Neural crest cell (in vitro differentiated cells): ENCODE measurements at regions not wholly inside any gene's neighbourhood (a gene's known extent, or its start where the extent isn't known, plus 50 kb on each side); places are given as distances from the start of the nearest gene placed in this dataset.

Experiments
- DNase-seq: peaks from one replicate; pipeline ENCODE4 v3.0.0; 2021; ENCODE audit warnings: low read depth, mixed read lengths, low spot score
- H3K27ac Mint-ChIP-seq: one replicate; pipeline ENCODE4 v1.8.0; 2021; ENCODE audit warnings: mild to moderate bottlenecking, mixed read lengths; ENCODE audit not compliant: unreplicated experiment
- H3K27me3 Mint-ChIP-seq: 2 replicates; pipeline ENCODE4 v1.8.0; 2021; ENCODE audit warnings: low read depth, mild to moderate bottlenecking, mixed read lengths
- H3K36me3 Mint-ChIP-seq: 2 replicates; pipeline ENCODE4 v1.8.0; 2021; ENCODE audit warnings: low read depth, mild to moderate bottlenecking, mixed read lengths
- H3K4me1 Mint-ChIP-seq: 2 replicates; pipeline ENCODE4 v1.8.0; 2021; ENCODE audit warnings: mixed read lengths
- H3K4me3 Mint-ChIP-seq: one replicate; pipeline ENCODE4 v1.8.0; 2021; ENCODE audit warnings: mild to moderate bottlenecking, mixed read lengths
- H3K9me3 Mint-ChIP-seq: 2 replicates; pipeline ENCODE4 v1.8.0; 2021; ENCODE audit warnings: mixed read lengths
- CTCF ChIP-seq: fragments of 200-600 bp; sonication (generic); conservative IDR thresholded peaks from 2 replicates; pipeline ENCODE4 v1.5.0; 2021; ENCODE audit warnings: antibody characterized with exemption, mild to moderate bottlenecking

GRCh38 chr15:29352402-29352801 is 82.8 kb upstream of the NSMCE3 start:
- no peak overlapping the region for H3K4me3 Mint-ChIP-seq
- H3K9me3 Mint-ChIP-seq, result no peaks in the 10 kb centered on the region

GRCh38 chr15:29349196-29349595 is 79.6 kb upstream of the NSMCE3 start:
- Mint-ChIP-seq H3K36me3 (no peaks in the 10 kb centered on the region), H3K27ac (no peak overlapping the region), H3K4me1 (peaks cover 7% of the 10 kb centered on the region), H3K4me3 (no peak overlapping the region), H3K9me3 (no peaks in the 10 kb centered on the region), H3K27me3 (peaks cover 2% of the 10 kb centered on the region)
- no peak for TF ChIP-seq CTCF
- no peak for DNase-seq

More at GRCh38 chr15:29352402-29352801, 82.8 kb upstream of the NSMCE3 start:
- H3K4me1 Mint-ChIP-seq, result no peaks in the 10 kb centered on the region
- DNase-seq, result no peak
- H3K27ac Mint-ChIP-seq, result no peak overlapping the region
- H3K36me3 Mint-ChIP-seq, result no peaks in the 10 kb centered on the region
- peaks cover 2% of the 10 kb centered on the region for H3K27me3 Mint-ChIP-seq
- no peak for TF ChIP-seq CTCF

- DNase-seq, result no peak
- peaks cover 7% of the 10 kb centered on the region for H3K4me1 Mint-ChIP-seq
- H3K27me3 Mint-ChIP-seq, result peaks cover 2% of the 10 kb centered on the region
- no peak for TF ChIP-seq CTCF
- no peak overlapping the region for H3K4me3 Mint-ChIP-seq
- no peaks in the 10 kb centered on the region for H3K36me3 Mint-ChIP-seq
- H3K27ac Mint-ChIP-seq, result no peak overlapping the region
- H3K9me3 Mint-ChIP-seq, result no peaks in the 10 kb centered on the region
These were observed 78.8 kb upstream of the NSMCE3 start for GRCh38 chr15:29348336-29348914.

GRCh38 chr15:29346998-29347397 is 77.4 kb upstream of the NSMCE3 start:
- Mint-ChIP-seq H3K27me3 (peaks cover 2% of the 10 kb centered on the region), H3K9me3 (no peaks in the 10 kb centered on the region), H3K36me3 (no peaks in the 10 kb centered on the region), H3K4me3 (no peak overlapping the region), H3K27ac (no peak overlapping the region), H3K4me1 (peaks cover 7% of the 10 kb centered on the region)
- TF ChIP-seq CTCF, result no peak
- DNase-seq, result no peak

- Mint-ChIP-seq H3K27ac (no peak overlapping the region), H3K4me3 (no peak overlapping the region)
These were observed 76.2 kb upstream of the NSMCE3 start for GRCh38 chr15:29345549-29346525.

More at GRCh38 chr15:29345549-29346525, 76.2 kb upstream of the NSMCE3 start:
- Mint-ChIP-seq H3K27me3 (peaks cover 2% of the 10 kb centered on the region), H3K4me1 (peaks cover 7% of the 10 kb centered on the region), H3K9me3 (no peaks in the 10 kb centered on the region), H3K36me3 (no peaks in the 10 kb centered on the region)
- DNase-seq, result no peak
- TF ChIP-seq CTCF, result no peak
